Fibroblast of pulmonary artery (primary cell): ENCODE measurements at regions not wholly inside any gene's neighbourhood (a gene's known extent, or its start where the extent isn't known, plus 50 kb on each side); places are given as distances from the start of the nearest gene placed in this dataset.

Source experiments
- DNase-seq: peaks from one replicate; pipeline ENCODE4 v3.0.0-alpha.2; 2010; ENCODE audit warnings: low read depth
- H3K4me3 ChIP-seq: replicated peaks from 2 replicates; pipeline ENCODE4 v1.5.1; 2011; ENCODE audit warnings: low read depth, mild to moderate bottlenecking, control low read depth, low read length, moderate library complexity
- TF ChIP-seq, protein P1 (sequence below): IDR thresholded peaks from 2 replicates; pipeline ENCODE4 v1.5.1; 2011; ENCODE audit warnings: mild to moderate bottlenecking, control low read depth, low read length, inconsistent platforms; ENCODE audit errors: missing control alignments

DNA sequence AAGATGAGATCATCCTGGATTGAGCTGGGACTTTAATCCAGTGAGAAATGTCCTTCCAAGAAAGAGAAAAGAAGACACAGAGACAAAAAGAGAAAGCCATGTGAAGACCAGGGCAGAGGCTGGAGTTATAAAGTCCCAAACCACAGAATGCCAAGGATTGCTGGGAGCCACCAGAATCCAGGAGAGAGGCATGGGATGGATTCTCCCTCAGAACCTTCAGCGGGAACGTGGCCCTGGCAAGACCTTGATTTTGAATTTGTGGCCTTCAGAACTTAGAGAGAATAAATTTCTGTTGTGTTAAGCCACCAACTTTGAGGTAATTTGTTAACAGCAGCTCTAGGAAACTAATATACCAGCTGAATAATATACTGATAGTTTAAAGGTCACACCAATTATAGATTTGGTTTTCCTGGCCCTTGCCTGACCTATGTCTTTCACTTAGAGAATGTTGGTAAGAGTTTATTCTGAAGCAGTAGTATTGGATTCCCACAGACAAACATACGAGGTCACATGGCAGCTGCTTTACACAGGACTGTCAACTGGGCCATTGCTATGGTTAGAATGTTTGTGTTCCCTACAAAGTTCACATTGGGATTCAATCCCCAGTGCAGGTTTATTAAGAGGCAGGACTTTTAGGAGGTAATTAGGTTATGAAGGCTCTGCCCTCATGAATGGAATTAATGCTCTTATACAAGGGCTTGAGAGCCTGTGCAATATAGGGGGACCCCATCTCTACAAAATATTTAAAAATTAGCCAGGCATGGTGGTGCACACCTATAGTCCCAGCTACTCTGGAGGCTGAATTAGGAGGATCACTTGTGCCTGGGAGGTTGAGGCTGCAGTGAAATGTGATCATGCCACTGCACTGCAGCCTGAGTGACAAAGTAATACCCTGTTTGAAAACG, 156.5 kb upstream of the EEA1 start:
- DNase-seq: no peak
- TF ChIP-seq, protein P1, sequence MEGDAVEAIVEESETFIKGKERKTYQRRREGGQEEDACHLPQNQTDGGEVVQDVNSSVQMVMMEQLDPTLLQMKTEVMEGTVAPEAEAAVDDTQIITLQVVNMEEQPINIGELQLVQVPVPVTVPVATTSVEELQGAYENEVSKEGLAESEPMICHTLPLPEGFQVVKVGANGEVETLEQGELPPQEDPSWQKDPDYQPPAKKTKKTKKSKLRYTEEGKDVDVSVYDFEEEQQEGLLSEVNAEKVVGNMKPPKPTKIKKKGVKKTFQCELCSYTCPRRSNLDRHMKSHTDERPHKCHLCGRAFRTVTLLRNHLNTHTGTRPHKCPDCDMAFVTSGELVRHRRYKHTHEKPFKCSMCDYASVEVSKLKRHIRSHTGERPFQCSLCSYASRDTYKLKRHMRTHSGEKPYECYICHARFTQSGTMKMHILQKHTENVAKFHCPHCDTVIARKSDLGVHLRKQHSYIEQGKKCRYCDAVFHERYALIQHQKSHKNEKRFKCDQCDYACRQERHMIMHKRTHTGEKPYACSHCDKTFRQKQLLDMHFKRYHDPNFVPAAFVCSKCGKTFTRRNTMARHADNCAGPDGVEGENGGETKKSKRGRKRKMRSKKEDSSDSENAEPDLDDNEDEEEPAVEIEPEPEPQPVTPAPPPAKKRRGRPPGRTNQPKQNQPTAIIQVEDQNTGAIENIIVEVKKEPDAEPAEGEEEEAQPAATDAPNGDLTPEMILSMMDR: no peak
- no peak overlapping the region for H3K4me3 ChIP-seq

DNA sequence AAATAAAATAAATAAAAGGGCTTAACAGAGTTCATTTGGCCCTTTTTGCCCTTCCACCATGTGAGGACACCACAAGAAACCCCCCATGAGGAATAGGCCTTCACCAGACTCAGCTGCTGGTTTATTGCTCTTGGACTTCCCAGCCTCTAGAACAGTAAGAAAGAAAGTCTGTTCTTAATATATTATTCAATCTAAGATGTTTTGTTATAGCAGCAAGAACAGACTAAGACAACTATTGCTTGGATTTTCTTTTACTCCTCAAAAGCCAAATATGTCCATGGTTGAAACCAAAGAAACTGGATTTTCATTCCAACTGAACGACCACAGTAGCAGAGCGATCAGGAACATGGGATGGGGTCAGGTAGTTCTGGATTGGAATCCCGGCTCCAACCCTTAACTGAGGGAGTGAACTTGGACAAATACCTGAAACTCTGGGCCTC, 157.2 kb upstream of the EEA1 start:
- H3K4me3 ChIP-seq: no peak overlapping the region
- no peak for DNase-seq
- TF ChIP-seq, protein P1: no peak

DNA sequence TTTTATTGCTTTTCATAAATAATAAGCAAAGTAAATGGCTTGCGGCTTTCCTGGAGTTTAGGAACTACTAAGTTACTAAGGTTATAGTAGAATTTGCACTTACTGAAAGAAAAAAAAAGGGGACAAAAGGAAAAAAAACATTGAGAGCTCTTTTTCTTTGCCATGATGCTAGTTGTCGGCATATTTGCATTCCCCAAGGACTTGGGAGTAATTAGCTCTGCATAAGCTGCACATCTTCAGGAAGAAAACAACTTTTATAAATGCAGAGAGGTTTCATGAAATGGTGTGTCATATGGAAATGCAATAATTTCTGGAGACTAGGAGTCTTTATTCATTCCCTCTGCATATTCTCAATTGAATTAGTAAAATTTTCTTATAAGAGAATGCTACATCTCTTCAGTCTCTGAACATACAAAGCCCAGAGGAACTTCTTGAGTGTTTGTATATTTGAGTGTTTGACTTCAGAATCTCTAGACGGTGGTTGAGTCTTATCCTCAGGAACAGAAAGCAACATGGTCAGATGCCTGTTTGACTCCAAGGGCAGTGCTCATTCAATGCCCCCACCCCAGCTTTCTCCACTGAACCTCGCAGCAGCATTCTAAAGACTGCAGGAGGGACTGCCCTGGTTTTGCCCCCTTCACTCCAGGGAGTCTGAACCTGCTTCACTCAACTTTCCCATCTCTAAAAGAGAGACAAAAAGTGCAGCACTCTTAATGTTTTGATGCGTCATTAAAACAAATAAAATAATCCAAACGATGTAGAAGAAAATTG, 158.9 kb upstream of the EEA1 start:
- DNase-seq: no peak
- no peak overlapping the region for H3K4me3 ChIP-seq
- TF ChIP-seq, protein P1: no peak

DNA sequence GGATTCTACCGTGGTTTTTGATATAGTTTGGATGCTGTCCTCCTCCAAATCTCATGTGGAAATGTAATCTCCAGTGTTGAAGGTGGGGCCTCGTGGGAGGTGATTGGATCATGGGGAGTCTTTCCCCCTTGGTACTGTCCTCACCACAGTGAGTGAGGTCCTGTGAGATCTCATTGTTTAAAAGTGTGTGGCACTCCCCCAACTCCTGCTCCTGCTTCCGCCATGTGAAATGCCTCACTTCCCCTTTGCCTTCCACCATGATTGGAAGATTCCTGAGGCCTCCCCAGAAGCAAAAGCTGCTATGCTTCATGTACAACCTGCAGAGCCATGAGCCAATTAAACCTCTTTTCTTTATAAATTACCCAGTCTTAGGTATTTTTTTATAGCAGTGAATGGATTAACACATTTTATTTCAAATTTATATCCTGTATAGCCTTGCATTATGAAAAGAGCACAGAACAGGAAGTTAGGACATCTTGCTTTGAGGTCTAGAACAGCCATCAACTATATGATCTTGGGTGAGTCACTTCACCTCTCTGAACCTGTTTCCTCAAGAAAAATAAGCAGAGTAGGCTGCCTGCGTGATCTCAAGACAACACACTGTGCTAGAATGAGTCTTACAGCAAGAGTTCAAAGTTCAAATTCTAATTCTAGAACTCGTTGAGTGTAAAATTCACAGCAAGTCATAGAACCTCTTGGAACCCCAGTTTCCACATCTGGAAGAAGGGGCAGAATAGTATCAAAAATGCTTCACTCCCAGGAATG, 160.9 kb upstream of the EEA1 start:
- TF ChIP-seq, protein P1: no peak
- no peak overlapping the region for H3K4me3 ChIP-seq
- peak; percentile 82 for DNase-seq

DNA sequence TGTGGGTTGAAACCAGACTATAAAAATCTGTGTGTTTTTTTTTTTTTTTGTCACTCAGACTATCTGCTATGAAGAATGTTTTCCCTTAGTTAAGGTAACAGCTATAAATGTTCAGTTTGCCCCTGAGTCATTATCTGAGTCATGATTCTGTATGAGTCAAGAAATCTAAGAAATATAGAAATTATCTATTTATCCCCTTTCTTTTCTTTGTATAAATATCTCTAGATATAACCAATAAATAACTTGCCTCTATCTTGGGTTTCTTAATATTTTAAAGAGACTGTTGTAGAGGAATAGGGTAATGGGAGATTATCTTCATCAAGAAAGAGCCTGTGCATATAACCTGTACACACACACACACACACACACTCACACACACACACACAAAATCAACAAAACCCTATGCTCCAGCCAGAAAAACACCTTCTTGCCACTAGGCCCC, 161.7 kb upstream of the EEA1 start:
- no peak overlapping the region for H3K4me3 ChIP-seq
- TF ChIP-seq, protein P1: no peak

DNA sequence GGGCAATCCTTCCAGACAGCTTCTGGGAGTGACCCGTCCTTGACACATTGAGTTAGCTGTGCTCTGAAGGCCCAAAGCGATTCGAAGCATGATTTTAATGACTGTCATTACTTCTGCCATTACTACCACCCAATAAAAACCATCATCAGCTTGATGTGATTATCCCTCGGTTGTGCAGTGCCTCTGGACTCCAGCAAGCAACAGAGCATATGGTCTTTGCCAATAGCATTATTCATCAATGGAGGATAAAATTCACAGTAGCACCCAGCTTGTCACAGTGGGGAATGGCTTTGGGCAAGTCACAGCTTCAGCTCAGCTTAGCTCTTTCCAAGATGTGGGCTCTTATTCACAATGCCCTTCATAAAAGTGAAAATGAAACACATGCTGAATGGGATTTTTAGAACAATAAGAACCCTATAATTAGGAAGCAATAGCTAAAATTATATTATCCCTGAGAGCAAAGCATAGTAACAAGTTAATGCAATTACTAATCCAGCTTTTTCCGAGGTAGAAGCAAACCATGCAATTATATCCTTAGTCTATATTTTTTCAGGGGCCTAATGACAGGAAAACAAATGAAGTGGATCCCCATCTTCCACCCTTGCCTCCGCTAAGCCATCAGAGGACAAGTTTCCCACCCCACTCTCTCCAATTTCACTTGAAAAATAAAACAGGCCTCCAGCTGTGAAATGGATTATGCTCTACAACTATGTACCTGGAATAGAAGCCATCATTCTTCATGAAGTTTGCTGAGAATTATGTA, 163.0 kb upstream of the EEA1 start:
- TF ChIP-seq, protein P1: no peak
- no peak overlapping the region for H3K4me3 ChIP-seq
- no peak for DNase-seq

More for the DNA sequence above, 161.7 kb upstream of the EEA1 start:
- DNase-seq: peak; percentile 74
